ENCODE measurements at regions not wholly inside any gene's neighbourhood (a gene's known extent, or its start where the extent isn't known, plus 50 kb on each side); places are given as distances from the start of the nearest gene placed in this dataset.
A peak's percentile ranks its signal among the peaks of the same experiment; 100 is the strongest.

GRCh38 chr12:132439333-132439904 lies 50.5 kb upstream of the FBRSL1 start:
- DNase-seq: no peak

GRCh38 chr12:132438726-132439125 lies 51.2 kb upstream of the FBRSL1 start:
- no peak for DNase-seq

DNA sequence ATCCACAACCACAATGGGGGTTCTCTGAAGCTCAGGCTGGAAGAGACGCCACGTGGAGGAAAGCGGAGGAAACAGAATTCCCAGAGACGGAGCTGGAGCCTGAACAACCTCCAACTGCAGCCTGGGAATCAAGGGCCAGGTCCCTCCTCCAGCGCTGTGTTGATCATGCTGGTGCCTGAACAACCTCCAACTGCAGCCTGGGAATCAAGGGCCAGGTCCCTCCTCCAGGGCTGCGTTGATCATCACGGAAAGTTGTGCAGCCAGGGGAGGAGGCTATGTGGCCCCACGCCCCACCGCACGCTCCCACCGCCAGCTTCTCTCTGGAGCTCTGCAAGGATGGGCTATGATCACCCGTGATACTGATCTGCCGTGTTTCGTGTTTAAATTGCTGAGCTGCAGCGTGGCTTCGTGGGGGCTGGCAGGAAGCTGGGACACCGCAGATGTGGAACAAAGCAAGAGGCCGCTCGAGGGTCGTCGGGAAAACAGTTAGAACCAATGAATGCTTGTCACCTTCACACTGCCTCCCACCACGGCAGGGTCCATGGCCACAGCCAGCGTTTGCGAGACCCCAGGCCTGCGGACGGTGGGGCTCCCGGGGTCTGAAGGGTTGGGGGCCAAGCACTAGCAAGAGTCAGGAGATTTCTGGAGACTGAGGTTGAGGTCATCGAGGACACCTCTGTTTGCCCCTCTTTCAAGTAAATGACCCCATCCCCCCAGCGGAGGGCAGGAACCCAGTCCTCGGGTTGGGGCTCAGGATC lies 51.8 kb upstream of the FBRSL1 start:
- peak; percentile 24 for DNase-seq

DNA sequence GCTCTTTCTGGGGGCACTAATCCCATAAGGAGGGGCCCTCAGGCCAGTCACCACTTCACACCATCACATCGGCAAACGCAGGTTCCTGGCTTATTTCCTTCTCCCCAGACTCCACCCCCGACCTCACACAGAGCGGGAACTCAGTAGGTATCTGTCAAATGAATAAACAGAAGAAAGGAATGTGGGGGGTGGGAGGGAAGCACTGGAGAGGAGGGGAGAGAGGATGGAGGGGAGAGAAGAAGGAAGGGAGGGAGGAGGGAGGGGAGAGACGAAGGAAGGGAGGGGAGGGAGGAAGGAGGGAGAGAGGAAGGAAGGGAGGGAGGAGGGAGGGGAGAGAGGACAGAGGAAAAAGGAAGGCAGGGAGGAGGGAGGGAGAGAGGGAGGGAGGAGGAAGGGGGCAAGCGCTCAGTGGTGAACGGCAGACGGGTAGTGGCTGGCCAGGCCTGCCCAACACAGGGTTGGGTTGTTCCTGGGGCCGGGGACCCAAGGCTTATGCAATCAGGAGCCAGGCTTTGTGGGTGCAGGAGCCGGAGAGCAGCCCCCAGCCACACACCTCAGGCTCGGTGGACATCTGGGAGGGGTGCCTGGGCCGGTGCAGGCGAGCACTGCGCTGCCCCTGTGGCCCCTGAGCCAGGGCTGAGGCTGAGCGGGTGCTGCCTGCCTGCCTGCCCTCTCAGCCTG lies 52.6 kb upstream of the FBRSL1 start:
- DNase-seq: no peak

- DNase-seq: no peak
Measured at GRCh38 chr12:132436791-132437251, 53.1 kb upstream of the FBRSL1 start.

DNA sequence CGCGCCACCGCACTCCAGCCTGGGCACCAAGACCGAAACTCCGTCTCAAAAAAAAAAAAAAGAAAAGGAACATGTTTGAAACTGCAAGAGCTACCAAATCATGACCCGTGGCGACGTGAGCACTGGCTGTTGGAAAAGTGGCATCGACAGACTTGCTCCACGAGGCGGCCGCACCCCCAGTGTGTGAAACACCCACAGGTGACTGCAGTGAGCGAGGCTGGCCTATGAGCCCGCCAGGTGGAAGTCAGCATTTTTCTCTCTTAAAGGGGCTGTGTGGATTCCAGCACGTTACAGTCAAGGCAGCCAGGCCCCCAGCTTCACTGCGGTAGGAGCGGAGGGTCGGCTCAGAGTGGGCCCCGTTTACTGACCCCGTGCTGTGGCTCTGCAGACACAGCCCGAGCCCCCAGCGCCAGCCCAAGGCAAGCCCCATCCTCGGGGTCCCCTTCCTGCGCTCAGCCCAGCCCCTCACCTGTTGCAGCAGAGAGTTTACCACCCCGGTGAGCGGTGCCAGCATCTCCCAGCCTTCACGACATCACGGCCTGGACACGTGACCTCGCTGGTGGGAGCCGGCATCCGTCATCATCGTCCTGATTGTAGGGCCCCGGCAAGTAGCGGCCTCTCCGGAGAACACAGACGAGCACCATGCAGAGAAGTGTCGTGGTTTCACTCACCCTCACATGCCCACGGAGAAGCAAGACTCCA lies 54.3 kb upstream of the FBRSL1 start:
- no peak for DNase-seq

DNA sequence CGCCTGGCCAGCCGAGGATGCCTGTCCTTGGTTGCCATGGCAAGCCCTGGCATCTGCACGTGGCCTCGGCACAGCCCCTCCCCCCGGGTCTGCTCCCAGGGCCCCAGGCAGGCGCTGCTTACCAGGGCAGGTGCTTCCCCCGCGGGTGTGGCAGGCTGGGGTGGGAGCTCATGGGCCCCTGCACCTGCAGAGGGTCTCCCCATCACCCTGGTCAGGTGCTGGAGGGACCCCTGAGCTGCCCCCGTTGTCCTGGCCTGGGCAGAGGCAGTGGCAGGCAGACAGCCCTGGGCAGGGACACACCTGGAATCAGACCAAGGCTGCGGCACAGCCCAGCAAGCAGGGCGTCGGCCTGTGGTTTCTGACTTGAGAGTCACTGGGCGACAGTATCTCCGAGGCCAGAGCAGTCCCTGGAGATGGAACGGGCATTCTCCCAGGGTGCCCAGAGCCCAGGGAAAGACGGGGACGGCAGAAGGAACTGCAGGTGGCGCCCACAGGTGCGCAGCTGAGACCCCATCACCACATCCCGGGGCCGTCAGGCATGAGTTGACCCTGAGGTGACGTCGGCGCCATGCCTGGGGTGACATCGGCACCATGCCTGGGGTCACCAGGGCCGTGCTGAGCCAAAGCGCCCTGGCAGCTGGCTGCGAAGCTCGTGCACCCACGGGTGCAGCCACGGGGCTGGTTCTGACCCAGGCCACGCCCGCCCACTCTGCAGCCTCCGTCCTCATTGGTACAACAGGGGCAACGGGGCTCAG lies 56.1 kb upstream of the FBRSL1 start:
- DNase-seq: peak; percentile 38

DNA sequence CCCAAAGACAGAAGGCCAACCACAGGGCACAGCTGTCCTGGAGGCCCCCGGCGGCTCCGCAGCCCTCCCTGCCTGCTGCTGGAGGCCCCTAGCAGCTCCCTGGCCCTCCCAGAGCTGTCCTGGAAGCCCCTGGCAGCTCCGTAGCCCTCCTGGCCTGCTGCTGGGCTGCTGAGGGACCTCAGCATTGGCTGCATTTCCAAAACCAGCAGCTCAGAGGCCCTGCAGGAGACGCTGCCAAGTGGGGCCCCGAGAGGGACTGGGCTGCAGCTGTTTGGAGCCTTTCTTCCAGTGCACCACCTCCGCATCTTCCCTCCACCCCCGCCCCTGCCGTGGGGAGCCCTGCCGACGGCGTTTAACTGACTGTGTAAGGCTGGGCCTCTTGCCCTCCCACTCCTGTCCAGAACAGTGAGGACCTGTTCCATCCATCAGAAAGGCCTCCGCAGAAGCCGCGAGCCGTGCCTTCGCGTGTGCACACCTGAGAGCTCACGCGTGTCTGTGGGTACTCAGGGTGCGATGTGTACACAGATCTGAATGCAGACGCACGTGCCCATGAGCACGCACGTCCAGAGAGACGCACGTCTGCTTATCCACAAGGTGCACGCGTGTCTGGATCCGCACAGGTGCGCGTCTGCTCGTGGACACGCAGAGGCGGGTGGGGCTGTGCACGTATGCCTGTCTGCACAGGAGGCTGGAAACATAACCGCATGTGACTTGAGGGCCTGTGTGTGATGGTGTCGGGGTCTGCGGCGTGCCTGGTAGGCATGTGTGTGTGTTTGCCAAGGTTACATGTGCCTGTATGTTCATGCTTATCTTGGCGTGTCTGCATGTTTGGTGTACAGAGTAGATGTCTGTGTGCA lies 57.0 kb upstream of the FBRSL1 start:
- DNase-seq: no peak

GRCh38 chr12:132432126-132432705 lies 57.7 kb upstream of the FBRSL1 start:
- no peak for DNase-seq

- DNase-seq: peak; percentile 67
Measured at GRCh38 chr12:132430838-132431774, 58.8 kb upstream of the FBRSL1 start.

DNA sequence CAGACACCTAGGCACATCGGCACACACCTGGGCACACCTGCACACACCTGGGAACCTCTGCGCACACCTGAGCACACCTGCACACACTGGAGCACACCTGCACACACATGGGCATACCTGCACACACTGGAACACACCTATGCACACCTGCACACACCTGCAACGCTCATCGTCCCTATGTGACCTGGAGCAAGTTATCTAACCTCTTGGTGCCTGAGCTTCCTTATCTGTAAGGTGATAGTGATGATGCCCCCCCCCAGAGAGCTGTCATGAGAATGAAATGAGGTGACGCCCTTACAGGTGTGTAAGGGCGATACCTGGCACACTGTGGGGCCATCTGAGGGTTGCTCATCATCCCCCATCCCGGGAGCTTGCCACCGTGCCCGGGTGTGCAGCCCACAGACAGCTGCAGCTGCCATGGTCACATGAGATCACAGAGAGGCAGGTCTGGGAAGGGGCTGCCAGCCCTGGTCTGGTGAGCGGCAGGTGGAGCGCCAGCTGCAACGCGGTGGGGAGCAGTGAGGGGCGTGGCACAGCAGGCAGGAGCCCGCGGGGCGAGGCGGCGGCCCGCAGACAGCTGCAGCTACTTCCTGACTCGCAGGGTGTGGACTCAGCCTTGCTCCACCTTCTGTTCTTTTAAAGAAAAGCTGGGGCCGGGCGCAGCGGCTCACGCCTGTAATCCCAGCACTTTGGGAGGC lies 59.9 kb upstream of the FBRSL1 start:
- peak; percentile 92 for DNase-seq

GRCh38 chr12:132429602-132429945 lies 60.4 kb upstream of the FBRSL1 start:
- peak; percentile 62 for DNase-seq

DNA sequence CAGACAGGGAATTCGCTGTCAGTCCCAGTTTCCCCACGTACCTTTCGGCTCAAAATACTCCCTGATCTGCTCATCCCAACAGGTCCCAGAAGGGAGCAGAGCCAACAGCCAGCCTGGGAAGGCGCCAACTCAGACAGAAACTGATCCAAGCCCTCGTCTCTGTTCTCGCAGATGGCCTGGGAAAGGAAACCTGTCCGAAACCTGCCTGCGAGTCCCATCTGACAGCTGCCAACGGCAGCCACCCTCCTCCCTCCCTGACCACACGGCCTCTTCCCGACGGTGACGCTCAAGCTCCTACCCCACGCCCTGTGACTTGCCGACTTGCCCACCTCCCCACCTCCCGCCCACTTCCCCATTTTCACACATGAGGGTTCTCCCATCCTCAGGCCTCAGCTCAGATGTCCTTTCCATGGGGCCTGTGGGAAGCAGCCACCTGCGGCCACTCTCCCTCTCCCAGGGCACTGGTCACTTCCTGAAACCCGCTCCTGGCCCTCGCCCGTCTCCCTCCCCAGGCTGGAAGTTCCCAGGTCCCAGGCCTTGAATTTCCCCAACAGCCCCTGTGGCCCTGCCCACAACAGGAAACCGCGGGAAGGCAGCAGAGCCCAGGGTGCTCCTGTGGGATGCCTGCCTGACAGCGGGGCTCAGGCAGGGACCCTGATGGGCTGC lies 60.9 kb upstream of the FBRSL1 start:
- peak; percentile 74 for DNase-seq

- DNase-seq: peak; percentile 72
Measured at GRCh38 chr12:132427999-132428935, 61.7 kb upstream of the FBRSL1 start.

DNA sequence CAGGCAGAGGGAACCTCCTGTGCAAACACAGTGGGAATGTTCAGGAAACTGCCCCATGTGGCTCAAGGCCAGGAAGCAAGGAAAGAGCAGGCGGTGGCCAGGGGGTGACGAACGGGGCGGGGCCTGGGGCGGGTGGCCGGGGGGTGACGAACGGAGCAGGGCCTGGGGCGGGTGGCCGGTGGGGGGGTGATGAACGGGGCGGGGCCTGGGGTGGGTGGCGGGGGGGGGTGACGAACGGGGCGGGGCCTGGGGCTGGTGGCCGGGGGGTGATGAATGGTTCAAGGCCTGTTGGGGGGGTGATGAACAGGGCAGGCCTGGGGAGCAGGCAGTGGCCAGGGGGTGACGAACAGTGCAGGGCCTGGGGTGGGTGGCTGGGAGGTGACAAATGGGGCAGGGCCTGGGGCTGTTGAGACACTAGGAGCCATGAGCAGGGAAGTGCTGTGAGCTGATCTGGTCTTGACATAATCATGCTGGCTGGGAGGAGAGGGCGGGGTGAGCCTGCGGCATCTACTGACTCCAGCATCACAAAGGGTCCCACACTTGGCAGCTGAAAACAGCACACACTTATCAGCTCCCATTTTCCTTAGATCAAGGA lies 62.7 kb upstream of the FBRSL1 start:
- no peak for DNase-seq

- no peak for DNase-seq
Measured at GRCh38 chr12:132426349-132427173, 63.4 kb upstream of the FBRSL1 start.

Data from DMS53 (cell line).